MM.1S (cell line): ENCODE measurements at regions not wholly inside any gene's neighbourhood (a gene's known extent, or its start where the extent isn't known, plus 50 kb on each side); places are given as distances from the start of the nearest gene placed in this dataset.
A peak's percentile ranks its signal among the peaks of the same experiment; 100 is the strongest.

Experiments
- DNase-seq: peaks from one replicate; pipeline ENCODE4 v3.0.0-alpha.2; 2015
- H2AFZ ChIP-seq: fragments of 300-600 bp; sonication (generic); 2 replicates; pipeline ENCODE4 v1.6.0; 2016; ENCODE audit warnings: antibody characterized with exemption, low read length
- H3F3A ChIP-seq: fragments of 300-600 bp; sonication (generic); 2 replicates; pipeline ENCODE4 v1.6.1; 2016; ENCODE audit warnings: mild to moderate bottlenecking, antibody characterized with exemption, low read length, moderate library complexity, mixed read lengths; ENCODE audit not compliant: insufficient read depth
- H3K27ac ChIP-seq: fragments of 300-600 bp; sonication (generic); 2 replicates; pipeline ENCODE4 v1.5.1; 2016; ENCODE audit warnings: mild to moderate bottlenecking, low read length
- H3K27me3 ChIP-seq: fragments of 300-600 bp; sonication (generic); replicated peaks from 2 replicates; pipeline ENCODE4 v1.6.0; 2016; ENCODE audit warnings: low read length; ENCODE audit not compliant: insufficient read depth
- H3K36me3 ChIP-seq: fragments of 300-600 bp; sonication (generic); replicated peaks from 2 replicates; pipeline ENCODE4 v1.6.1; 2016; ENCODE audit warnings: mild to moderate bottlenecking, low read length, mixed read lengths; ENCODE audit not compliant: insufficient read depth
- H3K4me1 ChIP-seq: fragments of 300-600 bp; sonication (generic); 2 replicates; pipeline ENCODE4 v1.6.1; 2016; ENCODE audit warnings: low read length, mixed read lengths
- H3K4me2 ChIP-seq: fragments of 300-600 bp; sonication (generic); 2 replicates; pipeline ENCODE4 v1.6.0; 2016; ENCODE audit warnings: low read depth, low read length
- H3K4me3 ChIP-seq: fragments of 300-600 bp; sonication (generic); 2 replicates; pipeline ENCODE4 v1.5.1; 2016; ENCODE audit warnings: low read length, mixed read lengths
- H3K79me2 ChIP-seq: fragments of 300-600 bp; sonication (generic); 2 replicates; pipeline ENCODE4 v1.6.1; 2016; ENCODE audit warnings: mixed run types, low read length, mixed read lengths
- H3K9ac ChIP-seq: fragments of 300-600 bp; sonication (generic); 2 replicates; pipeline ENCODE4 v1.6.1; 2016; ENCODE audit warnings: low read length, mixed read lengths
- H3K9me2 ChIP-seq: fragments of 300-600 bp; sonication (generic); replicated peaks from 2 replicates; pipeline ENCODE4 v1.6.1; 2016; ENCODE audit warnings: mild to moderate bottlenecking, low read length, mixed read lengths; ENCODE audit not compliant: insufficient read depth
- H3K9me3 ChIP-seq: fragments of 300-600 bp; sonication (generic); replicated peaks from 2 replicates; pipeline ENCODE4 v1.6.1; 2016; ENCODE audit warnings: mild to moderate bottlenecking, low read length, mixed read lengths; ENCODE audit not compliant: insufficient read depth
- H4K20me1 ChIP-seq: fragments of 300-600 bp; sonication (generic); 2 replicates; pipeline ENCODE4 v1.6.1; 2016; ENCODE audit warnings: mild to moderate bottlenecking, low read length, moderate library complexity, mixed read lengths; ENCODE audit not compliant: insufficient read depth
- EZH2 ChIP-seq: fragments of 300-600 bp; sonication (generic); optimal IDR thresholded peaks from 2 replicates; pipeline ENCODE3; 2017; ENCODE audit warnings: low read depth, mild to moderate bottlenecking, antibody characterized with exemption, low read length, mixed read lengths
- EZH2phosphoT487 ChIP-seq: fragments of 300-600 bp; sonication (generic); IDR thresholded peaks from 2 replicates; pipeline ENCODE4 v1.6.1; 2018; ENCODE audit warnings: antibody characterized with exemption, low read length
- TF ChIP-seq, protein P1 (sequence below): fragments of 300-600 bp; sonication (generic); IDR thresholded peaks from 2 replicates; pipeline ENCODE4 v1.5.1; 2016; ENCODE audit warnings: antibody characterized with exemption, low read length, mixed read lengths

DNA sequence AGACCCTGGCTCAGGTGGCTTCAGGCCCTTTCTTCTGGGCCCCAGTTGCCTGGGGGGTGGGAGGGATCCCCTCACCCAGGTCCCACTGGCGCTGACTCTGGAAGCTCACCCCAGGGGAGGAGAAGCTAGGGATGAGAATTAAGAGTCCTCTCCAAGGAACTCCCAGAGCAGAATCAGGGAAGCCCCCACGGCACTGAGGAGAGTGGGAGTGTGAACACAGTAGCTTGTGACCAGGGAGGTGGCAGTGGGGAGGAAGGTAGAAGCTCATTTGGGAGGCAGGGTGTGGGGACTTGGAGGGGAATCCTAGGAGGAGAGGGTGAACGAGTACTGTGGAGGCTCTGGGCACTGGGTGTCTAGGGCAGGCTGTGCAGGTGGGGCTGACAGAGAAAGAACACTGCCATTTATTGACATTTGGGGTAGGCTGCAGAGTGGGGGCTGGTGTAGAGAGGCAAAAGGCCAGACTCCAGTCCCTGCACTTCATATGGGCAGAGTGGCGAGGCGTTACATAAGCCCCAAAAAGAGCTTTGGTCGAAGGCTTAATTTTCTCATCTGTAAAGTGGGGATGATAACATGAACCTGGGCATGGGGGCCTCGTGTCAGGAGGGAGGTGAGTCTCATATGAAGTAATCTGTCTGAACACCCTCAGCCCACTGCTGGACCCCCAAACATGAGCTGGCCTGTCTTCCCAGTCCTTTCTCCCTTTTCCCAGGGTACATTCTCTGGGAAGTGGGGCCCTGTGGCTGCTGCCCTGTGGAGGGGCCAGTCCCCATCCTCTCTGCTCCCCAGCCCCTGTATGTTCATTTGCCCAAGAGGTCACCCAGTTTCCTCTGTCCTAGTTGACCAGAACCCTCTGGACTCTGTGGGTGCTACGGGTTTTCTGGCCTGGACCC is 80.5 kb downstream of the VEGFA start:
- no peak overlapping the region for H3K27ac ChIP-seq

DNA sequence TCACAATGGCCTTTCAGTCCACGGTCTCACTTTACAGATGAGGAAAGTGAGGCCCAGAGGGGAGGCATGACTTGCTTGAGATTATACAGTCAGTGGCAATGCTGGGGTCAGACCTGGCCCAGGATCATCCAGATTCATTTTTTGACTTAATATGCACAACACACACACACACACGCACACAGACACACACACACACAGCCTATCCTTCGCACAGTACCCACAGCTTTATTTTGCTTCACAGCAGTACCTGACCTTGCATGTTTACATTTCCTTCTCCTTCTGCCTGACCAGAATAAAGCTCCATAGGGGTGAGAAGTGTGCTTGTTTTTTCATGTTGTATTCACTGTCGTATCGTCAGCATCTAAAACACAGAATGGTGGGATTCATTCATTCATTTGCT is 79.8 kb downstream of the VEGFA start:
- Histone ChIP-seq H3K27me3 (no peaks in the 10 kb centered on the region), H3F3A (no peaks in the 10 kb centered on the region), H3K27ac (no peak overlapping the region), H3K4me2 (no peak overlapping the region), H3K9me3 (no peaks in the 10 kb centered on the region), H3K9me2 (no peaks in the 10 kb centered on the region), H3K79me2 (no peaks in the 10 kb centered on the region), H4K20me1 (no peaks in the 10 kb centered on the region), H3K4me1 (peaks cover 20% of the 10 kb centered on the region), H3K36me3 (no peaks in the 10 kb centered on the region), H3K9ac (no peak overlapping the region), H2AFZ (no peak overlapping the region), H3K4me3 (no peak overlapping the region)
- TF ChIP-seq EZH2 (no peak), EZH2phosphoT487 (no peak)
- TF ChIP-seq, protein P1, sequence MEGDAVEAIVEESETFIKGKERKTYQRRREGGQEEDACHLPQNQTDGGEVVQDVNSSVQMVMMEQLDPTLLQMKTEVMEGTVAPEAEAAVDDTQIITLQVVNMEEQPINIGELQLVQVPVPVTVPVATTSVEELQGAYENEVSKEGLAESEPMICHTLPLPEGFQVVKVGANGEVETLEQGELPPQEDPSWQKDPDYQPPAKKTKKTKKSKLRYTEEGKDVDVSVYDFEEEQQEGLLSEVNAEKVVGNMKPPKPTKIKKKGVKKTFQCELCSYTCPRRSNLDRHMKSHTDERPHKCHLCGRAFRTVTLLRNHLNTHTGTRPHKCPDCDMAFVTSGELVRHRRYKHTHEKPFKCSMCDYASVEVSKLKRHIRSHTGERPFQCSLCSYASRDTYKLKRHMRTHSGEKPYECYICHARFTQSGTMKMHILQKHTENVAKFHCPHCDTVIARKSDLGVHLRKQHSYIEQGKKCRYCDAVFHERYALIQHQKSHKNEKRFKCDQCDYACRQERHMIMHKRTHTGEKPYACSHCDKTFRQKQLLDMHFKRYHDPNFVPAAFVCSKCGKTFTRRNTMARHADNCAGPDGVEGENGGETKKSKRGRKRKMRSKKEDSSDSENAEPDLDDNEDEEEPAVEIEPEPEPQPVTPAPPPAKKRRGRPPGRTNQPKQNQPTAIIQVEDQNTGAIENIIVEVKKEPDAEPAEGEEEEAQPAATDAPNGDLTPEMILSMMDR, result no peak
- DNase-seq, result no peak

More for the DNA sequence above, 80.5 kb downstream of the VEGFA start:
- no peak overlapping the region for H2AFZ ChIP-seq
- no peak overlapping the region for H3K9ac ChIP-seq
- H3K4me1 ChIP-seq, result peaks cover 20% of the 10 kb centered on the region
- TF ChIP-seq EZH2phosphoT487, result no peak
- TF ChIP-seq, protein P1, result no peak
- TF ChIP-seq EZH2, result no peak
- H3K4me3 ChIP-seq, result no peak overlapping the region
- H3K9me2 ChIP-seq, result no peaks in the 10 kb centered on the region
- DNase-seq, result no peak
- H3K79me2 ChIP-seq, result no peaks in the 10 kb centered on the region
- H3K4me2 ChIP-seq, result no peak overlapping the region
- H3K27me3 ChIP-seq, result no peaks in the 10 kb centered on the region
- no peaks in the 10 kb centered on the region for H3K9me3 ChIP-seq
- no peaks in the 10 kb centered on the region for H3K36me3 ChIP-seq
- no peaks in the 10 kb centered on the region for H4K20me1 ChIP-seq
- no peaks in the 10 kb centered on the region for H3F3A ChIP-seq

DNA sequence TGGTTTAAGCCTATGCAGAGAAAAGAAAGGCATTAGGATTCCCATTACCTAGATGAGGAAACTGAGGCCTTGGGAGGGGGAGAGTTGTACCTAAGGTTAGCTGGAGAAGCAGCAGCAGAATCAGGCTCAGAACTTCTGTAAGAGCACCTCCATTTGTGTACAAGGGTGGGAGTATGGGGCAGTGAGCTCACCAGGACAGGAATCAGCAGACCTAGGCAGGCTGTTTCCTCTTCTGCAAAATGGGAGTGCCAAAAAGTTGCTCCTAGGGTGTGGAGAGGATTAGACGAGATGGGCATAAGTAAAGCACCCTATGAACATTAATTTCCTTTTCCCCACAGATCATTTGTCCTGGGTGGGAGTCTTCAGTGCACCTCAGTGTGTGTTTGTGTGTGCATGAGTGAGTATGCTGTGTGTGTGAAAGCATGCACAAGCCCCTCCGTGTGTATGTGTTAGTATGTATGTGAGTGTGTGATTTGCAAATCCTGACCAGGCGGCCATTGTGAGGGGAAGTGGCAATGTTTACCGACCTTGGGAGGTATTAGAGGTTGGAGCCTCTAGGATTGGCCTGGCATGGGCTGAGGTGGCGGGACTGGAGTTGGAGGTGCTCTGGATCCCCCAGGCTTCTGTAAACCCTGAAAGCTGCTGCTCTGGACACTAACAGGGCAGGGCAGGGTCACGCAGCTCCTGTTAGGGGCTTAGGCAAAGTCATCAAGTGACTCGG is 78.8 kb downstream of the VEGFA start:
- Histone ChIP-seq H3F3A (no peaks in the 10 kb centered on the region), H3K9ac (no peak overlapping the region), H3K79me2 (no peaks in the 10 kb centered on the region), H3K27me3 (no peaks in the 10 kb centered on the region), H3K4me1 (peaks cover 20% of the 10 kb centered on the region), H3K4me3 (no peak overlapping the region), H3K9me3 (no peaks in the 10 kb centered on the region), H3K9me2 (no peaks in the 10 kb centered on the region), H3K27ac (no peak overlapping the region), H3K4me2 (peak overlapping the region; percentile 40; the same call in 1 of the 2 replicates), H4K20me1 (no peaks in the 10 kb centered on the region), H2AFZ (peak overlapping the region; percentile 44), H3K36me3 (no peaks in the 10 kb centered on the region)
- no peak for DNase-seq
- no peak for TF ChIP-seq EZH2
- no peak for TF ChIP-seq EZH2phosphoT487
- TF ChIP-seq, protein P1, result no peak
